ENCODE measurements at regions not wholly inside any gene's neighbourhood (a gene's known extent, or its start where the extent isn't known, plus 50 kb on each side); places are given as distances from the start of the nearest gene placed in this dataset.

GRCh38 chr9:13500034-13500433 lies 220.5 kb upstream of the MPDZ start:
- no peak overlapping the region for H3K27ac ChIP-seq (ENCODE audit: low read depth in 1 of 2, low read length in 2 of 2)
- no peak overlapping the region for H3K9ac ChIP-seq (ENCODE audit: low read depth in 1 of 2, low read length in 2 of 2)
- H3K36me3 ChIP-seq (ENCODE audit: control insufficient read depth in 4 of 4, insufficient read depth in 3 of 4, low read depth in 1 of 4, low read length in 3 of 4) = no peaks in the 10 kb centered on the region
- DNase-seq (ENCODE audit: low spot score) = no peak
- 64% methylated on average over 1 of the region's 1 CpG for WGBS
- no peaks in the 10 kb centered on the region for H3K4me1 ChIP-seq (ENCODE audit: control insufficient read depth in 4 of 4, insufficient read depth in 4 of 4, low read length in 3 of 4)
- no peak overlapping the region for H3K4me3 ChIP-seq (ENCODE audit: low read depth in 1 of 3, low read length in 3 of 3)
- H3K9me3 ChIP-seq (ENCODE audit: control insufficient read depth in 4 of 4, low read length in 3 of 4) = peaks cover 0 to 4% (median 1%) of the 10 kb centered on the region in 4 donors
- H3K27me3 ChIP-seq (ENCODE audit: control insufficient read depth in 4 of 4, insufficient read depth in 4 of 4, low read length in 3 of 4) = no peaks in the 10 kb centered on the region
- TF ChIP-seq ATF3 (IDR thresholded peaks at IDR 0.05) (no peak), HNF4A (conservative IDR thresholded peaks at IDR 0.05) (no peak)

DNA sequence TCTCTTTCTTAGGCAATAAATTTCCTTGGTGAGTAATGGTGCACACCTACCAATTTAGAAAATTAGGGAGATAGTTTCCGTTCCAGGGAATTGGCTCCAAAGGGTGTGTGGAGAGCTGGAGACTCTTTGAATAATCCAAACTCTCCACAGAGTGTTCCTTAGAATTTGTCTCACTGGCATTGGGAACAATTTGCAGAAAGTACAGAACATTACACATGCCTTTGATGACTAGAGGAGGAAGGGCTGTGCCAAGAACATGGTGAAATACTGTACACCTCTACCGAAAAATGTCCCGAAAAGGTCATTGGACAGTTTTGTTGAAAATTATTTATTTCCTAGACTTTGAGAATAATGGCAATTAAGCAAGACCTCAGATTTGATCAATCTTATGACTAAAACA lies 214.2 kb upstream of the MPDZ start:
- TF ChIP-seq NR2F2 (IDR thresholded peaks at IDR 0.05) (no peak), SP1 (IDR thresholded peaks at IDR 0.05) (no peak), ZBTB33 (IDR thresholded peaks at IDR 0.05) (no peak), ATF3 (IDR thresholded peaks at IDR 0.05) (no peak), RXRA (IDR thresholded peaks at IDR 0.05) (no peak), GABPA (IDR thresholded peaks at IDR 0.05 in 1 of 2, conservative IDR thresholded peaks at IDR 0.05 in 1 of 2) (no peak), REST (IDR thresholded peaks at IDR 0.05) (no peak), RAD21 (IDR thresholded peaks at IDR 0.05) (no peak), HNF4G (IDR thresholded peaks at IDR 0.05) (no peak), HNF4A (conservative IDR thresholded peaks at IDR 0.05) (no peak), TAF1 (conservative IDR thresholded peaks at IDR 0.05) (no peak), JUND (IDR thresholded peaks at IDR 0.05) (no peak), YY1 (IDR thresholded peaks at IDR 0.05) (no peak), EGR1 (IDR thresholded peaks at IDR 0.05; ENCODE audit: low read depth in 2 of 2) (no peak)
- peaks cover 0 to 3% (median 0%) of the 10 kb centered on the region in 4 donors for H3K27me3 ChIP-seq (ENCODE audit: control insufficient read depth in 4 of 4, insufficient read depth in 4 of 4, low read length in 3 of 4)
- H3K4me3 ChIP-seq (ENCODE audit: low read depth in 1 of 3, low read length in 3 of 3) = no peak overlapping the region
- H3K9ac ChIP-seq (ENCODE audit: low read depth in 1 of 2, low read length in 2 of 2) = no peak overlapping the region
- WGBS = 80% methylated on average over 3 of the region's 3 CpGs
- H3K36me3 ChIP-seq (ENCODE audit: control insufficient read depth in 4 of 4, insufficient read depth in 3 of 4, low read depth in 1 of 4, low read length in 3 of 4) = no peaks in the 10 kb centered on the region
- no peak overlapping the region for H3K27ac ChIP-seq (ENCODE audit: low read depth in 1 of 2, low read length in 2 of 2)
- H3K9me3 ChIP-seq (ENCODE audit: control insufficient read depth in 4 of 4, low read length in 3 of 4) = peaks cover 0 to 4% (median 1%) of the 10 kb centered on the region in 4 donors
- DNase-seq (ENCODE audit: low spot score) = no peak
- H3K4me1 ChIP-seq (ENCODE audit: control insufficient read depth in 4 of 4, insufficient read depth in 4 of 4, low read length in 3 of 4) = no peaks in the 10 kb centered on the region
